Activated CD4-positive, alpha-beta T cell treated with anti-CD3 and anti-CD28 coated beads, Interleukin-2, amount 10 ng/mL, durations not matched to agents 24 days and 14 days (primary cell): ENCODE measurements at regions not wholly inside any gene's neighbourhood (a gene's known extent, or its start where the extent isn't known, plus 50 kb on each side); places are given as distances from the start of the nearest gene placed in this dataset.

Experiments
- DNase-seq: peaks from one replicate; pipeline ENCODE4 v3.0.0; 2022
- H3K27ac Mint-ChIP-seq: one replicate; pipeline ENCODE4 v1.8.0; 2022; ENCODE audit warnings: mild to moderate bottlenecking, mixed read lengths
- H3K27me3 Mint-ChIP-seq: one replicate; pipeline ENCODE4 v1.8.0; 2022; ENCODE audit warnings: mixed read lengths
- H3K36me3 Mint-ChIP-seq: one replicate; pipeline ENCODE4 v1.8.0; 2022; ENCODE audit warnings: low read depth, mild to moderate bottlenecking, mixed read lengths
- H3K4me1 Mint-ChIP-seq: one replicate; pipeline ENCODE4 v1.8.0; 2021; ENCODE audit warnings: mixed read lengths
- H3K4me3 Mint-ChIP-seq: one replicate; pipeline ENCODE4 v1.8.0; 2022; ENCODE audit warnings: mild to moderate bottlenecking, moderate library complexity, mixed read lengths
- H3K9me3 Mint-ChIP-seq: one replicate; pipeline ENCODE4 v1.8.0; 2021; ENCODE audit warnings: mixed read lengths
- intact Hi-C: fragments of 100-400 bp; cut with micrococcal nuclease; formaldehyde crosslinking; loops from one replicate; pipeline ENCODE4 v1.15.1; 2023

- H3K4me3 Mint-ChIP-seq, result no peak overlapping the region
- no peaks in the 10 kb centered on the region for H3K36me3 Mint-ChIP-seq
- no peak for DNase-seq
- no peaks in the 10 kb centered on the region for H3K9me3 Mint-ChIP-seq
- no peaks in the 10 kb centered on the region for H3K4me1 Mint-ChIP-seq
- H3K27ac Mint-ChIP-seq, result no peak overlapping the region
- no peaks in the 10 kb centered on the region for H3K27me3 Mint-ChIP-seq
- intact Hi-C loops, result no loop called here
Observed at GRCh38 chr3:152969557-152970300, 134.8 kb downstream of the P2RY1 start.

- H3K9me3 Mint-ChIP-seq, result no peaks in the 10 kb centered on the region
Observed at GRCh38 chr3:152970851-152971250, 135.9 kb downstream of the P2RY1 start.

GRCh38 chr3:152971880-152972279 lies 136.9 kb downstream of the P2RY1 start:
- Mint-ChIP-seq H3K27me3 (no peaks in the 10 kb centered on the region), H3K27ac (no peak overlapping the region), H3K9me3 (no peaks in the 10 kb centered on the region), H3K36me3 (no peaks in the 10 kb centered on the region), H3K4me3 (no peak overlapping the region), H3K4me1 (no peaks in the 10 kb centered on the region)
- no peak for DNase-seq
- intact Hi-C loops, result no loop called here

More at GRCh38 chr3:152970851-152971250, 135.9 kb downstream of the P2RY1 start:
- Mint-ChIP-seq H3K27me3 (no peaks in the 10 kb centered on the region), H3K27ac (no peak overlapping the region), H3K4me3 (no peak overlapping the region), H3K36me3 (no peaks in the 10 kb centered on the region), H3K4me1 (no peaks in the 10 kb centered on the region)
- intact Hi-C loops, result no loop called here
- no peak for DNase-seq

- no peaks in the 10 kb centered on the region for H3K4me1 Mint-ChIP-seq
- H3K27ac Mint-ChIP-seq, result no peak overlapping the region
- no peaks in the 10 kb centered on the region for H3K9me3 Mint-ChIP-seq
- H3K36me3 Mint-ChIP-seq, result no peaks in the 10 kb centered on the region
- peaks cover 2% of the 10 kb centered on the region for H3K27me3 Mint-ChIP-seq
- intact Hi-C loops, result no loop called here
- no peak for DNase-seq
- H3K4me3 Mint-ChIP-seq, result no peak overlapping the region
Observed at GRCh38 chr3:152973575-152973974, 138.6 kb downstream of the P2RY1 start.

- no peak for DNase-seq
- H3K4me1 Mint-ChIP-seq, result no peaks in the 10 kb centered on the region
- intact Hi-C loops, result no loop called here
- peaks cover 2% of the 10 kb centered on the region for H3K9me3 Mint-ChIP-seq
- H3K36me3 Mint-ChIP-seq, result no peaks in the 10 kb centered on the region
- peaks cover 2% of the 10 kb centered on the region for H3K27me3 Mint-ChIP-seq
- no peak overlapping the region for H3K4me3 Mint-ChIP-seq
- H3K27ac Mint-ChIP-seq, result no peak overlapping the region
Observed at GRCh38 chr3:152976239-152976638, 141.3 kb downstream of the P2RY1 start.

GRCh38 chr3:152977366-152977765 lies 142.4 kb downstream of the P2RY1 start:
- Mint-ChIP-seq H3K9me3 (peaks cover 6% of the 10 kb centered on the region), H3K4me1 (no peaks in the 10 kb centered on the region), H3K36me3 (no peaks in the 10 kb centered on the region), H3K4me3 (no peak overlapping the region), H3K27me3 (peaks cover 2% of the 10 kb centered on the region), H3K27ac (no peak overlapping the region)
- intact Hi-C loops, result no loop called here
- DNase-seq, result no peak

- Mint-ChIP-seq H3K27me3 (peaks cover 2% of the 10 kb centered on the region), H3K4me3 (no peak overlapping the region), H3K36me3 (no peaks in the 10 kb centered on the region), H3K27ac (no peak overlapping the region), H3K9me3 (peaks cover 6% of the 10 kb centered on the region), H3K4me1 (no peaks in the 10 kb centered on the region)
- intact Hi-C loops, result no loop called here
- DNase-seq, result no peak
Observed at GRCh38 chr3:152978152-152978551, 143.2 kb downstream of the P2RY1 start.

- no peaks in the 10 kb centered on the region for H3K36me3 Mint-ChIP-seq
- H3K4me3 Mint-ChIP-seq, result no peak overlapping the region
- no peaks in the 10 kb centered on the region for H3K27me3 Mint-ChIP-seq
- H3K9me3 Mint-ChIP-seq, result no peaks in the 10 kb centered on the region
- no peaks in the 10 kb centered on the region for H3K4me1 Mint-ChIP-seq
- H3K27ac Mint-ChIP-seq, result no peak overlapping the region
- no peak for DNase-seq
- intact Hi-C loops, result no loop called here
Observed at GRCh38 chr3:152997526-152997925, 162.6 kb downstream of the P2RY1 start.

GRCh38 chr3:152998591-152998990 lies 163.4 kb upstream of the RAP2B start:
- no peaks in the 10 kb centered on the region for H3K36me3 Mint-ChIP-seq
- no peaks in the 10 kb centered on the region for H3K9me3 Mint-ChIP-seq
- no peaks in the 10 kb centered on the region for H3K27me3 Mint-ChIP-seq
- intact Hi-C loops, result no loop called here
- H3K4me3 Mint-ChIP-seq, result no peak overlapping the region
- no peak for DNase-seq
- H3K27ac Mint-ChIP-seq, result no peak overlapping the region
- H3K4me1 Mint-ChIP-seq, result no peaks in the 10 kb centered on the region

GRCh38 chr3:153000325-153000724 lies 161.7 kb upstream of the RAP2B start:
- intact Hi-C loops, result no loop called here
- no peak for DNase-seq

GRCh38 chr3:153001210-153002078 lies 160.6 kb upstream of the RAP2B start:
- no peak overlapping the region for H3K27ac Mint-ChIP-seq

More at GRCh38 chr3:153000325-153000724, 161.7 kb upstream of the RAP2B start:
- H3K4me3 Mint-ChIP-seq, result no peak overlapping the region
- H3K4me1 Mint-ChIP-seq, result no peaks in the 10 kb centered on the region
- no peaks in the 10 kb centered on the region for H3K36me3 Mint-ChIP-seq
- H3K9me3 Mint-ChIP-seq, result no peaks in the 10 kb centered on the region
- H3K27me3 Mint-ChIP-seq, result no peaks in the 10 kb centered on the region
- no peak overlapping the region for H3K27ac Mint-ChIP-seq

GRCh38 chr3:153003441-153003840 lies 158.6 kb upstream of the RAP2B start:
- no peak overlapping the region for H3K4me3 Mint-ChIP-seq
- no peaks in the 10 kb centered on the region for H3K36me3 Mint-ChIP-seq
- H3K9me3 Mint-ChIP-seq, result no peaks in the 10 kb centered on the region
- intact Hi-C loops, result no loop called here
- H3K27ac Mint-ChIP-seq, result no peak overlapping the region
- no peak for DNase-seq
- H3K27me3 Mint-ChIP-seq, result no peaks in the 10 kb centered on the region
- H3K4me1 Mint-ChIP-seq, result no peaks in the 10 kb centered on the region

More at GRCh38 chr3:153001210-153002078, 160.6 kb upstream of the RAP2B start:
- no peak for DNase-seq
- intact Hi-C loops, result no loop called here
- Mint-ChIP-seq H3K36me3 (no peaks in the 10 kb centered on the region), H3K9me3 (no peaks in the 10 kb centered on the region), H3K27me3 (no peaks in the 10 kb centered on the region), H3K4me3 (no peak overlapping the region), H3K4me1 (no peaks in the 10 kb centered on the region)

- H3K9me3 Mint-ChIP-seq, result no peaks in the 10 kb centered on the region
Observed at GRCh38 chr3:153003862-153004261, 158.2 kb upstream of the RAP2B start.

GRCh38 chr3:153008226-153008625 lies 153.8 kb upstream of the RAP2B start:
- intact Hi-C loops, result no loop called here
- DNase-seq, result no peak
- no peaks in the 10 kb centered on the region for H3K36me3 Mint-ChIP-seq
- no peak overlapping the region for H3K27ac Mint-ChIP-seq
- no peak overlapping the region for H3K4me3 Mint-ChIP-seq
- H3K27me3 Mint-ChIP-seq, result no peaks in the 10 kb centered on the region
- no peaks in the 10 kb centered on the region for H3K4me1 Mint-ChIP-seq
- H3K9me3 Mint-ChIP-seq, result no peaks in the 10 kb centered on the region

More at GRCh38 chr3:153003862-153004261, 158.2 kb upstream of the RAP2B start:
- DNase-seq, result no peak
- intact Hi-C loops, result no loop called here
- Mint-ChIP-seq H3K4me3 (no peak overlapping the region), H3K36me3 (no peaks in the 10 kb centered on the region), H3K4me1 (no peaks in the 10 kb centered on the region), H3K27ac (no peak overlapping the region), H3K27me3 (no peaks in the 10 kb centered on the region)
